ENCODE measurements at regions not wholly inside any gene's neighbourhood (a gene's known extent, or its start where the extent isn't known, plus 50 kb on each side); places are given as distances from the start of the nearest gene placed in this dataset.

DNA sequence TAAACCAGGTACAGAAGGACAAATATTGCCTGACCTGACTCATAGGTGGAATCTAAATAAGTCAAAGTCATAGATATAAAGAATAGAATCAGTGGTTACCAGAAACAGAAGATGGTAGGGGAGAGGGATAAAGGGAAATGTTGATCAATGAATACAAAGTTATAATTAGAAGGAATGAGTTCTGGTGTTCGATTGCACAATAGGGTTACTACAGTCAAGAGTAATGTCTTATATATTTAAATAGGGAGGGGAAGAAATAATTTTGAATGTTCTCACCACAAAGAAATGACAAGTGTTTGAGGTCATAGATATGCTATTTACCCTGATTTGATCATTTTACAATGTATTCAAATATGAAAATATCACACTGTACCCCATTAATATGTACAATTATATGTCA is 1541.2 kb downstream of the SLITRK1 start:
- no peak for DNase-seq (ENCODE audit: low spot score)
- in situ Hi-C loops (cut with MboI; ENCODE audit: low pct_unique_long_range_greater_than_20kb, low sequenced_read_pairs, unreplicated experiment) = no loop called here
- no peak for TF ChIP-seq CTCF (IDR thresholded peaks at IDR 0.05; ENCODE audit: extremely low read depth, insufficient read depth, missing control alignments)

GRCh38 chr13:82330499-82330898 is 1551.8 kb downstream of the SLITRK1 start:
- TF ChIP-seq CTCF (IDR thresholded peaks at IDR 0.05; ENCODE audit: extremely low read depth, insufficient read depth, missing control alignments) = peak; percentile 67
- in situ Hi-C loops (cut with MboI; ENCODE audit: low pct_unique_long_range_greater_than_20kb, low sequenced_read_pairs, unreplicated experiment) = no loop called here
- DNase-seq (ENCODE audit: low spot score) = peak; percentile 8

DNA sequence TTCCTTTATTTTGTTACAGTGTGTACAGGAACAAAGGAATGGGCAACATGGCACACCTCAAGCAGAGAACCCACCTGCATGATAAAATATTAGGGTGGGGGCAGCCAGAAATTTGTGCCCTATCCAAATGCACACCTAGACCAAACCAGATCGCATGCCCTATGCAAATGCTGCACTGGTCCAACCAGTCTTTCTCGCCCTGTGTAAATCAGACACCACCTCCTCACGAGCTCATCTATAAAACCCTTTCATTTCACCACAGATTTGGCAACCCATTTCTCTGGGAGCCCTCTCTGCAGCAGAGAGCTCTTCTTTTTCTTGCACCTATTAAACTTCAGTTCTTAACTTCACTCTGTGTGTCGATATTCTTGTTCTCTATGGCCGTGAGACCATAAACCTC is 1559.2 kb downstream of the SLITRK1 start:
- DNase-seq (ENCODE audit: low spot score) = no peak
- TF ChIP-seq CTCF (IDR thresholded peaks at IDR 0.05; ENCODE audit: extremely low read depth, insufficient read depth, missing control alignments) = no peak
- in situ Hi-C loops (cut with MboI; ENCODE audit: low pct_unique_long_range_greater_than_20kb, low sequenced_read_pairs, unreplicated experiment) = no loop called here

DNA sequence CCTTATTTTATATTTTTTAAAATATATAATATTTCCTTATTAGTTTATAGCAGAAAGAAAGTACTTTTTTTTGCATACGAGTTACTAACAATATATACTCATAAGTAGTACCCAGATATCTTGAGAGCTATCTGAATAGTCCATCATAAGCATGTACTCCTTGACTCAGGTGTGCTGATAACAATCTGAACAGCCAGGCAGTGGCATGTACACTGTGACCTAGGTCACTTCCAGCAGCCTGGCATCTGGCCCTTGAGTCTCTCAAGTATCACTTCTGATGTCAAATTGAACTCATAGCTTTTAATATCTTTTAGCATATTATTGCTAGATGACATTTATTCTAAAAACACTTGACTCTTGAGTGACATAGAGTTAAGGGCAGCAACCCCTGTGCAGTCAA is 1576.7 kb downstream of the SLITRK1 start:
- DNase-seq (ENCODE audit: low spot score) = no peak
- in situ Hi-C loops (cut with MboI; ENCODE audit: low pct_unique_long_range_greater_than_20kb, low sequenced_read_pairs, unreplicated experiment) = no loop called here
- TF ChIP-seq CTCF (IDR thresholded peaks at IDR 0.05; ENCODE audit: extremely low read depth, insufficient read depth, missing control alignments) = no peak

GRCh38 chr13:82298106-82298505 is 1584.2 kb downstream of the SLITRK1 start:
- no peak for DNase-seq (ENCODE audit: low spot score)
- in situ Hi-C loops (cut with MboI; ENCODE audit: low pct_unique_long_range_greater_than_20kb, low sequenced_read_pairs, unreplicated experiment) = no loop called here
- TF ChIP-seq CTCF (IDR thresholded peaks at IDR 0.05; ENCODE audit: extremely low read depth, insufficient read depth, missing control alignments) = no peak

DNA sequence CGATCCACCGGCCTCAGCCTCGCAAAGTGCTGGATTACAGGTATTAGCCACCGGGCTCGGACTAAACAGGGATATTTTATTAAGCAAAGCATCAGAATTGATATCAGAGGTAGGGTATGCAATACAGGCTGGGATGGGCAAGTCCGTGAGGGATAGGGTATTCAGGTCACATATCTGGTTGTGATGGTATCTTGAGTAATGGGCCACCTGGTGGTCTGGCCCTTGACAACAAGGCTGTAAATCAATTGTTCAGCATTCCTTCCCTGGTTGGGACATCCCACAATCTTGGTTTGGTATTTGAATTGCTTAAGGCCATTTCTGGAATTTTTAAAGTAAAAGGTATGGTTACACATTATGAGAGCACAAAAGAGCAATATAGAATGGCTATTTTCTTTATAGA is 1588.0 kb downstream of the SLITRK1 start:
- no peak for TF ChIP-seq CTCF (IDR thresholded peaks at IDR 0.05; ENCODE audit: extremely low read depth, insufficient read depth, missing control alignments)
- in situ Hi-C loops (cut with MboI; ENCODE audit: low pct_unique_long_range_greater_than_20kb, low sequenced_read_pairs, unreplicated experiment) = no loop called here
- DNase-seq (ENCODE audit: low spot score) = no peak

DNA sequence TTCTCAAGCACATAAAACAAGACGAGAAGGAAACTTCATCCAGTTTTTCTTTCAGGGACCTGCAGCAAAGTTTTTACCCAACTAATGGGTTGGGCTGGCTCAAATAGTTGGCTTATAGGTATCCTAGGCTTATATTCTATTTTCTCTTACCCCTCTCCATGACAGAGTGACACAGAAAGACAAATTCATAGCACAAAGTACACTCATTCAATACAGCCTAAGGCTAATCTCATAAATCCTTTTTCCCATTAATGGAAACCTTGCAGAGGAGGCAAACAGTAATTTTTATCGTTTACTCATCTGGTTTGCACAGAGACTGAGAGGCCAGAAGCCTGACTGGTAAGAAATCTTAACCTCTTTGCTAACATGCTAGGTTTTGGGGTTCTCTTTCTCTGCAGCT is 1589.9 kb downstream of the SLITRK1 start:
- no peak for TF ChIP-seq CTCF (IDR thresholded peaks at IDR 0.05; ENCODE audit: extremely low read depth, insufficient read depth, missing control alignments)
- DNase-seq (ENCODE audit: low spot score) = no peak
- in situ Hi-C loops (cut with MboI; ENCODE audit: low pct_unique_long_range_greater_than_20kb, low sequenced_read_pairs, unreplicated experiment) = no loop called here
